HG03066 (cell line): ENCODE measurements at regions not wholly inside any gene's neighbourhood (a gene's known extent, or its start where the extent isn't known, plus 50 kb on each side); places are given as distances from the start of the nearest gene placed in this dataset.
"Not testable (repeated sequence)": the region's sequence is repeated elsewhere in the genome, so short reads cannot be mapped to it uniquely, and the experiment has no call there.

Experiments
- ATAC-seq: cut with Tn5 transposase; IDR thresholded peaks from one replicate; pipeline ENCODE4 v1.9.1; 2021; ENCODE audit warnings: low read depth; ENCODE audit not compliant: unreplicated experiment

- no peak for ATAC-seq
These were observed 55.5 kb downstream of the PRR15 start for GRCh38 chr7:29619111-29619510.

- no peak for ATAC-seq
These were observed 56.4 kb downstream of the PRR15 start for GRCh38 chr7:29619848-29620555.

- ATAC-seq: no peak
These were observed 56.9 kb downstream of the PRR15 start for GRCh38 chr7:29620556-29620930.

DNA sequence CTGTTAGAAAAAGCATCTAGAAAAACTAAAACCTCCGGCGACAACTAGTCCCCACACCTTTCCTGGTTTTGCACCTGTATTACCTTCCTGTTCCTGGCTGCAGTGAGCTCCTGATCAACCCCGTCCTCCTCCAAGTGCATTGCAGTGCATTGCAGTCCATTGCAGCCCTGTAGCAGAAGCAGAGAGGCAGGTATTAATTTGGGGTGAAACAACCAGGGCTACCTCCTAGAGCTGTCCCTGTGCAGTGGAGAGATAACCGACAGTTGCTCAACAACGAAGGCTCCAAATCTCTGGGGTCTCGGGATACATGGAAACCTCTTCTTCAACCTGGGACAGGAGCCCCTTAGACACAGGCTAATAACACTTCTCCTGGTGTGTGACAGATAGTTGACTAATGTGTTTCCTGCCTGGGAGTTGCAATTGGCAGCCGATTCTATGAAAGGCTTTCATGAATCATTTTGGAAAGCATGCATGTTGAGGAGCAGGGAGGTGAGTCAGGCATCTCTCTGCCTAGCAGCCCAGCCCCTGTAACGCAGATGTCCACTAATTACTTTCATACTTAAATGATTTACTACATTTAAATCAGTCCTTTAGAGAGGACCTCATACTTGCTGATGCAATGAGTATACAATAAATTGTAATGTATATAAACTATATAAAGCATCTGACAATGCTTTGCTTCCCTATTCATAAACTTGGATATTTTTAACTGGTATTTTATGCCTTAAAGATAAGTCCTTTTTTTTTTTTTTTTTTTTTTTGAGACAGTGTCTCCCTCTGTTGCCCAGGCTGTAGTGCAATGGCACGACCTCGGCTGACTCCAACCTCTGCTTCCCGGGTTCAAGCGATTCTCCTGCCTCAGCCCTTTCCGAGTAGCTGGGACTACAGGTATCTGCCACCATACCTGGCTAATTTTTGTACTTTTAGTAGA, 59.0 kb downstream of the PRR15 start:
- ATAC-seq: no peak

- no peak for ATAC-seq
These were observed 60.3 kb downstream of the PRR15 start for GRCh38 chr7:29623973-29624372.

GRCh38 chr7:29626730-29627129, 63.1 kb downstream of the PRR15 start:
- no peak for ATAC-seq

- no peak for ATAC-seq
These were observed 64.0 kb downstream of the PRR15 start for GRCh38 chr7:29627631-29628030.

- no peak for ATAC-seq
These were observed 65.9 kb downstream of the PRR15 start for GRCh38 chr7:29629507-29629906.

- ATAC-seq: not testable (repeated sequence)
These were observed 71.7 kb downstream of the PRR15 start for GRCh38 chr7:29635067-29636008.

DNA sequence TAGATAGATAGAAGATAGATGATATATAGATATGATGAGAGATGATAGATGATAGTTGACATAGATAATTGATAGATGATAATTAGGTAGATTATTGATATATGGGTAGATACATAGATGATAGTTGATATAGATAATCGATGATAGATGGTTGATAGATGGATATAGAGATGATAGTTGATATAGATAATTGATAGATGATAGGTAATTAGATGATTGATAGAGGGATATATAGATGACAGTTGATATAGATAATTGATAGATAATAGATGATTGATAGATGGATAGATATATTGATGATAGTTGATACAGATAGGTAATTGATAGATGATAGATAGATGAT, 72.3 kb downstream of the PRR15 start:
- no peak for ATAC-seq

- ATAC-seq: no peak
These were observed 73.7 kb downstream of the PRR15 start for GRCh38 chr7:29637374-29637773.

DNA sequence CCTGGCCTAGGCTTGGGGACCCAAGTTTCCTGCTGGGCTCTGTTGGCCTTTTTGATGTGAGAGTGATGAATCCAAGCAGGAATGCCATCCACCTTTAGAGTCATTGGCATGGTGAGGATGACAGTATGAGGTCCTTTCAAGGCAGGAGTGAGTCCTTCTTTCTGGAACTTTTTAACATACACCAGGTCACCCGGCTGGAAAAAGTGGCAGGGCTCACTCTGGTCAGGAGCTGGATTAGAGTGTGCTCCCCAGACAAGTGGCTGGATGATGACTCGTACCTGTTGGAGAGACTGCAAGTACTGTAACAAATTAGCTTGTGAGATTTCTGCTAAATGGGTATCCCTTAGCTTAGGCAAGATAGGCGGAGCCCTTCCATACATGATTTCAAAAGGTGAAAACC, 75.2 kb downstream of the PRR15 start:
- not testable (repeated sequence) for ATAC-seq

DNA sequence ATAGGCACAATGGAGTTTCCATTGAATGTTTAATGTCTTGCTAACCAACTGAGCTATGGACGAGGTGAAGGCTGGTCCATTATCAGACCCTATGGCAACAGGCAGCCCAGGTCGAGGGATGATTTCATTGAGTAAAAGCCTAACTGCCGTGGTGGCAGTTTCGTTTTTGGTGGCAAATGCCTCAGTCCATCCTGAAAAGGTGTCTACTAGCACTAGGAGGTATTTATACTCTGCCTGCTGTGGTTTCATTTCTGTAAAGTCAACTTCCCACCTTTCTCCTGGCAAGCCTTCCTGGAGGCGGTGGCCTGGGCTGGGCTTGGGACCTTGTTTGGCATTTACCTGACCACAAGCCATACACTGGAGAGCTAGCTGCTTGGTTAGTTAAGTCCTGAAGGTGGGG, 75.8 kb downstream of the PRR15 start:
- no peak for ATAC-seq

DNA sequence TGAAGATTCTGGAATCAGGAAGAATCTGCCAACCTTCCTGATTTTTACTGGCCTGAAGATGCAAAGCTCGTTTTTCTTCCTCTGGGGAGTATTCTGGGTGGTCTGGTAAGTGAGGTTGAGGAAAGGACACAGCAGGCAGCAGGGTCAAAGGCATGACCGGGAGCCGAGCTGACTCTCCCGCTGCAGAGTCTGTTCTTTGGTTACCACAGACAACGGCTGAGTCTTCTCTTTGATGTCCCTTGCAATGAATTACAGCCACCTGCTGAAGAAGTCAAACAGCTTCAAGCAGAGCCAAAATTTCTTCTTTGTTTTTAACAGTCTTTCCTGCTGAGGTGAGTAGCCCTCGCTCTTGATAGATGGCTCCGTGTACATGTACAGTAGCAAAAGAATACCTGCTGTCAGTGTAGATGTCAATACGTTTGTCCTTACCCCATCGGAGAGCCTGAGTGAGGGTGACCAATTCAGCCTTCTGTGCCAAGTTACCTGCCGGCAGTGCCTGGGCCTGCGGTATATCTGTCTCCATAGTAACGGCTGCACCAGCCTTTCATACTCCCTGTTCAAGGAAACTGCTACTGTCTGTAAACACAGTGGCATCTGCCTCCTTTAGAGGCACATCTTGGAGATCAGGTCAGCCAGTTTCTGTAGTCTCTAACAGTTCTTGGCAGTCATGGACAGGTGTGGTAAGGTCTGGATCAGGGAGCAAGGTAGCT, 76.4 kb downstream of the PRR15 start:
- no peak for ATAC-seq

- no peak for ATAC-seq
These were observed 78.0 kb downstream of the PRR15 start for GRCh38 chr7:29641651-29642050.

DNA sequence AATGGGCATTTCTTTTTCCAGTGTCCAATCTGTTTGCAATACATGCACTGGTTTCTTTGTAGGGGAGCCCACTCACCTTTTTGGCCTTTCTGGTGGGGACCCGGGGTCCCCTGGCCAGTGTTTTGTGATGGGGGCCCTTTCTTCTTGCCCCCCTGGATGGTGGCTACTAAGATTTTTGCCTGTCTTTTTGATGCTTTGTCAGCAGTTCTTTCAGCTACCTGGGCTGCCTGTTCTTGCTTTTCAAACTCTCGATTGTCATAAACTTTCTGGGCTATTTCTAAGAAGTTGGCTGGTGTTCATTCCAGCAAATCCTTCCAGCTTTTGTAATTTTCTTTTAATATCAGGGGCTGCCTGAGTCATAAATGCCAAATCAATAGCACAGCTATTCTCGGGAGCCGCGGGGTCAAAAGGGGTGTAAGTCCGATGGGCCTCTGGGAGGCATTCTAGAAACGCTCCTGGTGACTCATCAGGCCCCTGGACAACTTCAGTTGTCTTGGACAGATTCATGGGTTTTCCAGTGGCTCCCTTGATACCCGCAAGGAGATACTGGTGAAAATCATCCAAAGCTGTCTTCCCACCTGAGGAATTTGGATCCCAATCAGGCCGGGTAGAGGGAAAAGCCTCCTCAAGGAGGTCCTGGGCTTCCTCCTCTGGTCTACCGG, 79.0 kb downstream of the PRR15 start:
- no peak for ATAC-seq

DNA sequence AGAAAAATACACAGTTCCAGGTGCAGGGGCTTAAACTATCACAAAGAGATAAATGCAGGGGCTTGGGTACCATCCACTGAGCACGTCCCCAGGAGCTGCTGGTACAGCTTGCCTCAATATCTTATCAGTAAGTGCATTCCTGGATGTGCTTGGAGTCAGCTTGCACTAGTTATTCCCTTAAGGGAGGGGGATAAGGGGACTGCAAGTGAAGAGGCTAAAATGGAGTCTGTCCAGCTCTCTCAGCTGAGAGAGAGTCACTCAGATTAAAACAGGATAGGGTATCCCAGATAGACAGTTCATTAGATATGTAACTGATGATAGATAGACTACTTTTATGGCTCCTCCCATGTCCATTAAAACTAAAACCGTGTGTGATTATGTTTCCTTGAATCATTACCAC, 82.5 kb downstream of the PRR15 start:
- ATAC-seq: not testable (repeated sequence)

GRCh38 chr7:29647020-29647654, 83.5 kb downstream of the PRR15 start:
- ATAC-seq: no peak

DNA sequence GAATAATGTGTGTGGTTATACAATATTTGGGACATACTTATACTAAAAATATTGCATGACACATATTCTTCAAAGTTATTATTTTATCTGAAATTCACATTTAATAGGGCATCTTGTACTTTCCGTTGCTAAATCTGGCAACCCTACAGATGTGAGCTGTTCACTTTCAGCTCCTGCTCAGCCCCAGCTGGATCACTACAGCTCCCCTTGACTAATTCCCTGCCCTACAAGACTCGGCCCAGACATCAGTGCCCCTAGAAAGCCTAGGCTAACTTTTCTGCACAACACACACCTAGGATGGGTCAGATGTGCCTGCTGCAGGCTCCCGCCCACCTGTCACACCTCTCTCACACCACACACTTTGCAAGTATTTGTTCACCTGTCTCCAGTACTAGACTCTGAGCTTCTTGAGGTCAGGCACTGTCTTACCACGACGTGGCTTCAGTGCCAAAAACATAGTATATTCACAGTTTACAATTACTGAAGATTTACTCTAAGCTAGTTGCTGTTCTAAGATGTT, 84.1 kb downstream of the PRR15 start:
- ATAC-seq: not testable (repeated sequence)
